ENCODE measurements at regions not wholly inside any gene's neighbourhood (a gene's known extent, or its start where the extent isn't known, plus 50 kb on each side); places are given as distances from the start of the nearest gene placed in this dataset.

DNA sequence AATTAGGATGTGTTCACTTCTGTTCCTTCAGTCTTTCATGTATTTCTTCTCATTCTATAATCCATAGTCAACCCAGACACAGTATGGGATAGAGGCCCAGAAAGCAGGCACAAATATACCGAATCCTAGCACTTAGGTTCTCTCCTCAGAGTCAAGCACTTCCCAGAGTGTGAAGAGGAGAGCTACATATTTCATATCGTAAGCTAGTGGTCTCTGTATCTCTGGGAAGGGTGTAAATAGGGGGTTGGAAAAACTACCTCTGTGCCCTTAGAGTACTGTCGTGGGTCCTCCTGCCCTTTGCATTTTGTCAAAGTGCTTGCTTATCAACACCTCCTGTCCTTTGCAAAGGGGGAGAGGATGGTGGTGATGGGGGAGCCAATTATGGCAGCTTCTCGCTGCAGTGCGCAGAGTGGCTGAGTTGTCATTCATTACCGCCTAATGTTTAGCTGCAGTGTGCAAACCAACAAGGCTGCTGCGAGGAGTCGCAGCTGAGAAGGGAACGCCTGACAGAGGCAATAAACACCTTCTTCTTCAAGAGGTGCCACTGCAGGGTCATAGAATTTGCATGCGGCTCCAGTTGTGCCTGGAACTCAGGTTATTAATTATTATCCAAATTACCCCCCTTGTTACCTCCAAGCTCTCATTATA lies 182.7 kb downstream of the NUF2 start:
- Histone ChIP-seq H3K27ac (no peak overlapping the region), H3K4me1 (no peaks in the 10 kb centered on the region), H3K4me3 (no peak overlapping the region), H3K27me3 (no peaks in the 10 kb centered on the region), H3K36me3 (no peaks in the 10 kb centered on the region), H3K9me3 (no peaks in the 10 kb centered on the region)
- TF ChIP-seq, protein P1, sequence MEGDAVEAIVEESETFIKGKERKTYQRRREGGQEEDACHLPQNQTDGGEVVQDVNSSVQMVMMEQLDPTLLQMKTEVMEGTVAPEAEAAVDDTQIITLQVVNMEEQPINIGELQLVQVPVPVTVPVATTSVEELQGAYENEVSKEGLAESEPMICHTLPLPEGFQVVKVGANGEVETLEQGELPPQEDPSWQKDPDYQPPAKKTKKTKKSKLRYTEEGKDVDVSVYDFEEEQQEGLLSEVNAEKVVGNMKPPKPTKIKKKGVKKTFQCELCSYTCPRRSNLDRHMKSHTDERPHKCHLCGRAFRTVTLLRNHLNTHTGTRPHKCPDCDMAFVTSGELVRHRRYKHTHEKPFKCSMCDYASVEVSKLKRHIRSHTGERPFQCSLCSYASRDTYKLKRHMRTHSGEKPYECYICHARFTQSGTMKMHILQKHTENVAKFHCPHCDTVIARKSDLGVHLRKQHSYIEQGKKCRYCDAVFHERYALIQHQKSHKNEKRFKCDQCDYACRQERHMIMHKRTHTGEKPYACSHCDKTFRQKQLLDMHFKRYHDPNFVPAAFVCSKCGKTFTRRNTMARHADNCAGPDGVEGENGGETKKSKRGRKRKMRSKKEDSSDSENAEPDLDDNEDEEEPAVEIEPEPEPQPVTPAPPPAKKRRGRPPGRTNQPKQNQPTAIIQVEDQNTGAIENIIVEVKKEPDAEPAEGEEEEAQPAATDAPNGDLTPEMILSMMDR (IDR thresholded peaks at IDR 0.05) = no peak
- no peak for TF ChIP-seq POLR2A (IDR thresholded peaks at IDR 0.05)
- no peak for DNase-seq

GRCh38 chr1:163509114-163509513 lies 187.4 kb downstream of the NUF2 start:
- H3K36me3 ChIP-seq = no peaks in the 10 kb centered on the region
- DNase-seq = no peak

DNA sequence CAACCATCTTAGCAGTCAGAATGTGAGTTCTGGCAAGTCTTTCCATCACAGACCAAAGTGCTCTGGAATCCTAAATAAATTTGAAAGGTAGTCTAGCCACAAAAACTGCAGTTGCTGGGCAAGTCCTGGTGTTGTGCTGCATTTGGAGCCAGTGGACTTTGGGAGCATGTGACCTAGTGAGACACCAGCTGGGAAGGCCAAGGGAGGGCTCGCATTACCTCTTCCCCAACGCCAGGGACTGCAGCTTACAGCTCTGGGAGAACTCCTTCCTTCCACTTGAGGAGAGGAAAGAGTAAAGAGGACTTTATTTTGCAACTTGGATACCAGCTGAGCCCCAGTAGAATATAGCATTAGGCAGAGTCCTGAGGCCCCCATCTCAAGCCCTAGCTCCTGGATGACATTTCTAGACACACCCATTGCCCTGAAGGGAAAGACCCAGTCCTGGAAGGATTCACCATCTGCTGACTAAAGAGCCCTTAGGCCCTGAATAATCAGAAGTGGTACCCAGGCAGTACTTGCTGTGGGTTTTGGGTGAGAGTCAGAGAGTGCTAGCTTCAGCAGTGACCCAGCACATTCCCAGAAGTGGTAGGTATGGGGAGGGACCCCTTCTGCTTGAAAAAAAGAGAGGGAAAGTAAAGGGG lies 190.7 kb downstream of the NUF2 start:
- no peak overlapping the region for H3K4me3 ChIP-seq
- no peaks in the 10 kb centered on the region for H3K36me3 ChIP-seq
- no peak overlapping the region for H3K27ac ChIP-seq
- no peak for DNase-seq
- H3K4me1 ChIP-seq = no peaks in the 10 kb centered on the region
- H3K9me3 ChIP-seq = no peaks in the 10 kb centered on the region
- no peak for TF ChIP-seq POLR2A (IDR thresholded peaks at IDR 0.05)
- H3K27me3 ChIP-seq = no peaks in the 10 kb centered on the region

More at GRCh38 chr1:163509114-163509513, 187.4 kb downstream of the NUF2 start:
- Histone ChIP-seq H3K4me3 (no peak overlapping the region), H3K9me3 (no peaks in the 10 kb centered on the region), H3K4me1 (no peaks in the 10 kb centered on the region), H3K27me3 (no peaks in the 10 kb centered on the region), H3K27ac (no peak overlapping the region)
- TF ChIP-seq, protein P1 (IDR thresholded peaks at IDR 0.05) = no peak
- no peak for TF ChIP-seq POLR2A (IDR thresholded peaks at IDR 0.05)

DNA sequence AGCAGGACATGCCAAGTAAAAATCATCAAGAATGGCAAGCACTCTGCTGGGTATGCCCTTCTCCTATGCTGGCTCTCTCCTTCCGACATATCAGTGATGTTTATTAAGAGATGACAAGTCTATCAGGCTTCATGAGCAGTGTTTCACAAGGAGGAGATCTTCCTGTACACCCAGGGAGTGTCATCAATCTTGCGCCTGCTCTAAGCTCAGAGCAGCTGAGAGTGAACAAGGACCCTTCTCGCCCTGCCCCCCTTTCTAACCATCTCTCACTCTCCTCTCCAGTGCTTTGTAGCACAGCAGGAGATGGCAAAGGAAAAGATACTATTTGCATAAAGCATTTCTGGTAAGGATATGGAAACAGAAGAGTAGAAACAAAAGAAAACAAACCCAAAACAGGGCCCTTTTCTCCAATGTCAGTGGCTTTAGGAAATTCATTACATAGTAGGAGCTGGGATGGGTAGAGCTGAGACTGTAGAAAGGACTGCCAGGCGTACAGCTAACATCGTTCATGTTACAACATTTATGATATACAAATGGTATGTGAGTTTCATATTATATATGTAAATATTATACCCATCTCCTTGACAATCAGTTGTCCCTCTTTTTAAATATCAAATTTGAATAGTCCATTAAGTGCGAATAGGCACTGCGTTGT lies 201.7 kb downstream of the NUF2 start:
- no peak overlapping the region for H3K4me3 ChIP-seq
- H3K9me3 ChIP-seq = no peaks in the 10 kb centered on the region
- no peak for DNase-seq
- H3K27me3 ChIP-seq = no peaks in the 10 kb centered on the region
- TF ChIP-seq, protein P1 (IDR thresholded peaks at IDR 0.05) = no peak
- TF ChIP-seq POLR2A (IDR thresholded peaks at IDR 0.05) = no peak
- no peaks in the 10 kb centered on the region for H3K4me1 ChIP-seq
- no peaks in the 10 kb centered on the region for H3K36me3 ChIP-seq
- no peak overlapping the region for H3K27ac ChIP-seq

- Histone ChIP-seq H3K36me3 (no peaks in the 10 kb centered on the region), H3K4me1 (no peaks in the 10 kb centered on the region), H3K27ac (no peak overlapping the region), H3K9me3 (no peaks in the 10 kb centered on the region), H3K4me3 (no peak overlapping the region), H3K27me3 (no peaks in the 10 kb centered on the region)
- no peak for DNase-seq
- TF ChIP-seq POLR2A (IDR thresholded peaks at IDR 0.05) = no peak
- TF ChIP-seq, protein P1 (IDR thresholded peaks at IDR 0.05) = peak; percentile 24 to 60 (median 42)
Measured at GRCh38 chr1:163528710-163529348, 207.1 kb downstream of the NUF2 start.

DNA sequence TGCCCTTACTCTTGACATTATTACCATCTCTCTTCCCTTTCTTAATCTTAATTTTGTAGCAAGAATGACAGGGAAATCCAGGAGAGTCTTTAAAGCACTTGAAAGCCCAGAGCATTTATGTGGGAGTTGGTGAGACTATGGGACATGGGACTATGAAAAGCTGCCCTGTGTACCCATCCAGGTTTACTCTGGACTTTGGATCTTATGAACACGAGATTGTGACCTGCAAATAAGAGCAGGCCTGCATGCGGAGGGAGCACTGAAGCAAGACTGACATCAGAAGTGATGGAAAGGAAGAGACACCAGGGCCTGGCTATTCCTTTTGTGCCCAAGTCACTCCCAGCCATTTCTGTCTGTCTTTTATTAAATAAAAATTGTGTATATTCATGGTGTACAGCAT lies 209.6 kb downstream of the NUF2 start:
- no peak for DNase-seq
- TF ChIP-seq POLR2A (IDR thresholded peaks at IDR 0.05) = no peak
- TF ChIP-seq, protein P1 (IDR thresholded peaks at IDR 0.05) = no peak
- Histone ChIP-seq H3K9me3 (no peaks in the 10 kb centered on the region), H3K27me3 (no peaks in the 10 kb centered on the region), H3K36me3 (no peaks in the 10 kb centered on the region), H3K4me3 (no peak overlapping the region), H3K27ac (no peak overlapping the region), H3K4me1 (no peaks in the 10 kb centered on the region)

Data from Peyer's patch (tissue), 4 donors.